GM19397 (cell line): ENCODE measurements at regions not wholly inside any gene's neighbourhood (a gene's known extent, or its start where the extent isn't known, plus 50 kb on each side); places are given as distances from the start of the nearest gene placed in this dataset.

ENCODE experiments used
- ATAC-seq: cut with Tn5 transposase; IDR thresholded peaks from one replicate; pipeline ENCODE4 v1.9.1; 2021; ENCODE audit warnings: mild to moderate bottlenecking, moderate library complexity; ENCODE audit not compliant: unreplicated experiment

DNA sequence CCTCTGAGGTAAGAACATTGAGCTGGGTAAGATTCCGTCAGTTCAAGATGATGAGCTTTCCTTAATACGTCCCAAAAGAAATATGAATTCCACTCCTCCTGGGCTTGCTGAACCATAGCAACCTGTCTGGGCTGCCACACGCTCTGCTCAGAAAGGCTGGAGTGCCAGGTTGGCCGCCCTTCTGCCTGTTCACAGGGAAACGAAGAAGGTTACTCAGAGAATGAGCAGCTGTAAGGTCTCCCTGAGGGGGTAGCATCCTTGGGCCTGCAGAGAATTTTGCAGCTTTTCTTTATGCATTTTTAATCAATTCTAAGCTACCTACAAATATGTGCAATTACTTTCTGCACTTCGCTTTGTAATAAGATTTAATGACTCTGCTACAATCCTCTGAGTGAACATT is 130.7 kb upstream of the BACE2 start:
- no peak for ATAC-seq

DNA sequence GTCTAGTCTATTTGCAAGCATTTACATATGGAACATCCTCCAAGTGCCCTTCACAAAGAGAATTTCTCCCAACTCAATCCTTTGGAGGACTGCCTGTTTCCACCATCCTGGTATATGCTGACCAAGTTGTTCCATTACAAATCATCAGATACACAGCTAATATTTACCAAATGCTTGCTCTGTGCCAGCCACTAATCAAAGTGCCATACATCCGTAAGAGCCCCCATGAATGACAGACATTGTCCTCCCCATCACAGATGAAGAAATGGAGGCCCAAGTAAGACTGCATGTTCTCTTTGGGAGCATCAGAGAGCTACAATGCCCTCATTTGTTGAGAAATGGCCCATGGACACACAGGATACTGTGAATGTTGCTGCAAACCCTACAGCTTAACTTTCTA is 130.0 kb upstream of the BACE2 start:
- ATAC-seq = no peak

DNA sequence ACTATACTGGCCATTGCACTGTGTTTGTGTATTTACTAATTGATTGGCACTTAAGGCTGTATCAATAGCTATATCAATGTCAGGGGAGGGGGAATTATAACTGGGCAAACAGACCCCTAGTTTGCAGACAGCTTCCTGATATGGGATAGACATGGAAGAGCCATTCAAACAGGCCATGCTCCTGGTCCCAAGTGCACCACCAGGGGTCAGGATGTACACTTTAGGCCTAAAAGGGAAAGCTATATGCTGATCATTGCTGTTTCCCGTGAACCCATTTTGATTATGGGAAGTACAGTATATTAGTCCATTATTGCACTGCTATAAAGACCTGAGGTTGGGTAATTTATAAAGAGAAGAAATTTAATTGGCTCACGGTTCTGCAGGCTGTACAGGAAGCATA is 124.9 kb upstream of the BACE2 start:
- ATAC-seq = no peak

DNA sequence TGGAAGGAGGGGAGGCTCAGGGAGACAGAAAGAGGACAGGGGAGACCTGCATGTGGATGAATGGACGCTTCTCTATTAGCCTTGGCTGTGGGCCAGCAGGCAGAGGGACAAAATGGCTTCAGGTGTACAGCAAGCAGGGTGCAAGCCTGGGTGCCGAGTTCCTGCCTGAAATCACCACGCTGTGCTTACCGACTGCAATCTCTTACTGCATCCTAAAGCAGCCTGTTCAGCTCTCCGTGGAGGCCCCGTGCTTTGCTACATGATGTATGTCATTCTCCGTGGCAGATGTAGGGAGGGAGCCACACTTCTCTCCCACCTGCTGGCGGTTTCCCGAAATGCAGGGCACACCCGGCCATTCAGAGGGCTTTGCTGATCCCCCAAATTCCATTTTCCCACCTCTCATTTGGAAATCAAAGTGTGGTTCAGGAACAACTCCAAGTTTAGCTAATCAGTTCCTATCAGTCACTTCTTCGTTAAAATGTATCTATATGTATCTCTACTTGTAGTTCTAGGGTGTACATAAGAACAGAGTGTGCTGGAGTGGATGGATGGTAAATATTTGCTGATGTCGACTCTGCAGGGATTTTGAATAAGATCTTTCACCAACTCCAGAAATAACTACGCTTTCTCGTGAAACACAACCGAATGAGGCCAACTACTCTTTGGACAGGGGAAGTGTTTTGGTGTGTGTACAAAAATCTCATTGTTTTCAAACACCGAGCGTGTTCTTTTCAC is 122.3 kb upstream of the BACE2 start:
- ATAC-seq = no peak

DNA sequence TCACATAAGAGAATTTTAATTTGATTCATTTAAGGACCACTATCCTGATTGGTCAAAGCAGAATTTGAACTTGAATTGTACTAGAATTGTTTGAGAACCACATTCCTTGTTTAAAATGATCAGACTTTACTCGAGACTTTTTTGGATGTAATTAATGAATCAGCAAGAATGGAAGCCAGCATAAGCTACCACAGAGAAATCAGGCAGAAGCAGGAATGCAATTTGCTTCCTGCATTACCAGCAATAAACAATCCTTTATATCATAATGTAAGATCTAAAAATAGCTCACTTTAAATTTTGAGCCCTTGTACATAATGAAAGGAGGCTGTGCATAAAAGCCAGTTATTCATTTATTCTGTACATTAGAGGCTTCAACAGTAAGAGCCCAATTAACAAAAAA is 119.8 kb upstream of the BACE2 start:
- ATAC-seq = no peak

DNA sequence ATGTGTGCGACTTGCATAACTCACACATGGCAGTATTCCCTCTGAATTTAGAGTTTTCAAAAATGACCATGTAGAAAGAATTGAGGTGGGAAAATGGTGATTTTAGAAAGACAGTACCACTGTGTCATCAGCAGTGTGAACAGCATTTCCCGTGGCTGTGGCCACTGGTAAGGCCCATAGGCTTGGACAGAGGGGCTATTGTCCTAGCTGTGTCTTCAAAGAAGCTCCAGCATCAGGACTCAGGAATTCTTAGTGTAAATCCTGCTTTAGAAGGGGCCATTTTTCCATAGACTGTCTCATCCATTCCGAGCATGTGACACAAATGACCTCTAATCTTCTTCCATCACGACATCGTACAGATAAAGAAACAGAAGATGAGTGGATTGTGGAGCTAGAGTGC is 119.3 kb upstream of the BACE2 start:
- no peak for ATAC-seq

DNA sequence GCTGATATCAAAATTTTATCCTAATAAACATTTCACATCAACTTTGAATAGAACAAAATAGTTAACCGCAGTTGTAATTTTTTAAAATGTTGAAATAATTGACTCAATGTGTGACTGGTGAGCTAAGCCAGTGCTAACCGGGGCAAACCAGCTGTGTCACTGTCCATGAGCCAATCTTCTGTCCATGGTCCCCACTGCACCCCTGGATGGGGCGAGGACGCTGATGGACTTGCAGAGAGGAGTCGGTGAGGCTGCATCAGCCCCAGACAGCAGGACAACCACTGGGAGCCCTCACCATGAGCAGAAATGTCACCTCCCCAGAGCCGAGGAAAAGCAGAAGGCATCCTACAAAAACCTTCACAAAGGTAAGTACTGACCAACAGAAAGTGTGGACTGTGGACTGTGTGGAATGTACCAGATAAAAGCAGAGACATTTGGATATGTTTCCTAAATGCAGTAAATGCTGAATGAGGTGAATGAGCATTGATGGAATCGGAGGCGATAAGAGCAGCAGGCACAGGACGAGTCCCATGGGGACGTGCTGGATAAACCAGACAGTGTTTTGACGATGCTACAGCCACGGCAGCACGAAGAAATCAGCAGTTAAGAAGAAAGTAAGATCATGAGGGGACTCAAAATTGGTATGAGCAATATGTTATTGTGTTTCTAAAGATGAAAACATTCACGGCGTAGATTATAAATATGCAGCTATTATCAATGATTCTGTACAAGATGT is 115.0 kb upstream of the BACE2 start:
- no peak for ATAC-seq

DNA sequence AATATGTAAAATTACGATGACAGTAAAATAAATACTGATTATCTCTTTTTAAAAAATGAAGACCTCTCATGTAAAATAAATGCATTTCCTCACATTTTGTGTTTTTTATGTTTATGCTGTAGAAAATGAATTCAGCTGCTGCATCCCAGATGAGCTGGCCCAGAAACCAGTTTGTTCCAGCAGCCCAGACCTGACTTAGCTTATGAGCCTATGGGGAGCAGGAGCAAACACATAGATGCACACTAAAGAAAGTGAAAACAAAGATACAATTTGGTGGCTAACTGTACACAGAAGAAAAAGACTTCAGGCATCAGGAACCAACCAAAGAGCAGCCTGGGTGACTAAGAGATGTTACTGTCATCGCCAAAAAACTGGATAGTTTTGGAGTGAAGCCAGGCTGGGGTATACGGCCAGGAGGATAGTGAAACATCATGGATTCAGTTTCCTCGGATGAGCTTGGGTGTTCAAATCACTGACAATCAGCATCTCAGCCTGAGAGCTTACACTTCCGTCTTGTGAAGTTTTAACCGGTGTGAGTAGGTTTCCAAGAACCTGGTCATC is 113.9 kb upstream of the BACE2 start:
- ATAC-seq = no peak

DNA sequence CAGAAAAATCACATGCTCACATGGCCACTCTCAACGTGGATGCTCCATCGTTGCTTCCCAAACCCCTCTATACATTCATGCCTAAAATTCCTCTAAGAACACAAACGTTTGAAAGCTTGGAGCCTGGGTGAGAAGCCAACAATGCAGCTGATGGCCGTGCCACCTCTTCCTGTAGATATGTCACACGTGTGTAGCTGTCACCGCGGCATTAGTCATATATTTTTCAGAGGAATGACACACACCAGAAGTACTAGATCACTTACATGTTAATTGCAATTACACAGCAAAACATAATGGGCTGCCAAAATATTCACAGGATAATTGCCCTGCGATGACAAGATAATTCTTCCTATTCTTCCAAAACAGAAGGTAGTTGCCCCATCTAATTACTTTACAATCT is 112.7 kb upstream of the BACE2 start:
- ATAC-seq = no peak

DNA sequence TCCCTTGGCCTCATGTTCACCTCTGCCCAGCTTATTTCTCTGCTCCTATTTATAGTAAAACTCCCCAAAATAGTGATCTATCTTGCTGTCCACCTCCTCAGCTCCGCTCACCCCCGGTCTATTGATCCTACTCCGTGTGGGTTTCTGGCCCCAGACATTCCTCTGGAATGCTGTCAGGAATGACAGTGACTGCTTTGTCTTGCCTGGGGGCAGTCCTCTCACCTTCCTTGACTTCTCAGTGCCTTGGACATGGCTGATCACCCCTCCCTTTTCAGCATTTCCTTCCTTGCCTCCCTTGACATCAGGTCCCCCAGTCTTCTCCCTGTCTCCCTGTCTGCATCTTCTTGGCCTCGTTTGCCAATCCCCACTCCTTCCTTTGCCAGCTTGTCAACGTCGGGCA is 108.1 kb upstream of the BACE2 start:
- no peak for ATAC-seq

DNA sequence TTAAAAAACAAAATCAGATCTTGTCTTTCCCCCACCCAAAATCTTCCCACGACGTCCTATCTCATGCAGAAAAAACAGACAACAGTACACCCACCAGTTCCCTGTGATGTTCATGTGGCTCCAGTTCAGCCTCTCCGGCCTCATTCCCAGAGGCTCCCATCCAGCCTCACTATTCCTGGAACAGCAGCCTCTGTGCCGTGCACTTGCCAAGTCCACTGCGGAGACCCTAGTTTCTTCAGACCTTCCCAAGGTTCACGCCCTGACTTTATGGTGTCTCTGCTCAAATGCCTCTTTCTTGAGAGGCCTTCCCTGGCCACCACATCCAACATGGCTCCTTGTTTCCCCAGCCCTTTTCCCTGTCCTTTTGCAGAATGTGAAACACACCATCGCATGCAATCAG is 106.3 kb upstream of the BACE2 start:
- no peak for ATAC-seq

DNA sequence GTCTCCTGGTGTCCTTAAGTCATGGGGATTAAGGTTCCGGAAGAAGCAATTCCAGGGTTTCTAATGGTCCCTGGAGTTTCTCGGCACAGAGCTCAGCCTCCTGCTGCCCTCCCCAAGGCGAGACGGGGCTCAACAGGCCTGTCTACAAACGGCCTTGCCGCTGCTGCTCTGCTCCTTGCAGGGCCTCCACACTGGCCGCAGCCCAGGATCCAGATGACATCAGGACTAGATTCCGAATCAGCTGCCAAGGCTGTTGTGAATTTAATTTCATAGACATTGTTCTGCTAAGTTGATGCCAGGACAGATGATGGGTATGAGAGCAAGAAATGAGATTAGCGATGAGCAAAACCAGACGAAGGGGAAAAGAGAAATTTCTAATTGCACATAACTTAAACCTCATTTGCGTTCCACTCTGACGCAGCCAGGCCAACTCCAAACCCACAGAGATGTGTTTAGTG is 103.6 kb upstream of the BACE2 start:
- ATAC-seq = no peak

DNA sequence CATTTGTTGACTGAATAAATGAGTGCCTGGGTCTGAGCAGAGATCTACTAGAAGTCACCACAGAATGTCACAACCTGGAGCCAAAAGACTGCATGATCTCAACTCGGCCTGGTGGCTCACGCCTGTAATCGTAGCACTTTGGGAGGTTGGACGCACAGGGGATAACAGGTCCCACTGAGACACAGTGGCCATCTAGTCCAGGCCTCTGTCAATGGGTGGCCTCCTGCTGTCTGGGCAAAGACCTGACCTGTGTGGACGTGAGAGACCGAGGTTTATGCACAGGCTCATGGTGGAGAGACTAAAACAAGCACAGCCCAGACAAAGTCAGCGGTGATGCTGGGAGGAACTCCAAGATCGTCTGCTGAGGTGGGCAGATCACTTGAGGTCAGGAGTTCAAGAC is 103.0 kb upstream of the BACE2 start:
- ATAC-seq = no peak

DNA sequence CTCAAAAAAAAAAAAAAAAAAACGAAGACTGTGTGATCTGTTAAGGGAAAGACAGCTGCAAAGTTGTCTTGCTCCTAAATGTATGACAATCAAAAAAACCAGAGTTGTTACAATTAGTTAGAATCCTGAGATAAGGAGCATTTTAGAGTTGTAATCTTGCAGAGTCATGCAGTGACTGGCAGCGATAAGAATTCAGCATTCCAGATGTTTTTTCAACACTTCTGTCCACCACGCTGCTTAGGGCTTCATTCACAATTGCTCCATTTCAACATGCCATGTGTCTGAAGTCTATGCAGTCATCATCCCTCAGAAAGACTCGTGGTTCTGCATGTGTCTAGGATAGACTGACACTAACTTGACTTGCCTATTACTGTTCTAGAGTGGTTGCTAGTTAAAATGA is 102.4 kb upstream of the BACE2 start:
- ATAC-seq = no peak

DNA sequence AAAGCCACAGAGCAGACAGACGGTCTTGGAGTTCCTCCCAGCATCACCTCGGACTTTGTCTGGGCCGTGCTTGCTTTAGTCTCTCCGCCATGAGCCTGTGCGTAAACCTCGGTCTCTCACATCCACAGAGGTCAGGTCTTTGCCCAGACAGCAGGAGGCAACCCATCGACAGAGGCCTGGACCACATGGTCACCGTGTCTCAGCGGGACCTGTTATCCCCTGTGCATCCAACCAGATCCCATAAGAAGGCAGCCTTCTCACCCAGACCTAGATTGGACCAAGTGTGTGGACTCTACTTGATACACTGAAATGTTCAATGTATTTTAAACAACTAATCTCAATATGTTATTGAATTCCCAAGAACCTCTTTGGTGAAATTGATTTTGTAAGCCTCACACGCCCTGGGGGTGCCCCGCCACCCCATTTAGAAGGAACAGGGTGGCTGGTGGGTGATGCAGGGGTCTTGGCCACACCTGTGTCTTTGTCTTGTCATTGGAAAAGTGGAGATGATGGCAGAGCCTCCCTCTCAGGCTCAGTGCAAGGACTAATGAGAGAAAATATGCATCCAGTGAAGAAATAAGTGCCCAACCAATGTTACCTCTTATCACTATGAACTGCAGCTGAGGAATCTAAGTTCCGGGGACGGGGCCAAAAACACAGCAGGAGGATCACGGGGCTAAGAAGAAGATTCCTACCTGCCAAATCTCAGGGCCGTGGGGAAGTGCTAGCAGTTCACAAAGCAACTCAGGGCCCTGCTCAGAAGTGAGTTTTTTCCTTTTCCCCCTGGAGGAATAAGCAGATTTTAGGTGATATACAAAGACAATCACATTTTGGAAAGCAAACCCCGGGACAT is 101.6 kb upstream of the BACE2 start:
- no peak for ATAC-seq

DNA sequence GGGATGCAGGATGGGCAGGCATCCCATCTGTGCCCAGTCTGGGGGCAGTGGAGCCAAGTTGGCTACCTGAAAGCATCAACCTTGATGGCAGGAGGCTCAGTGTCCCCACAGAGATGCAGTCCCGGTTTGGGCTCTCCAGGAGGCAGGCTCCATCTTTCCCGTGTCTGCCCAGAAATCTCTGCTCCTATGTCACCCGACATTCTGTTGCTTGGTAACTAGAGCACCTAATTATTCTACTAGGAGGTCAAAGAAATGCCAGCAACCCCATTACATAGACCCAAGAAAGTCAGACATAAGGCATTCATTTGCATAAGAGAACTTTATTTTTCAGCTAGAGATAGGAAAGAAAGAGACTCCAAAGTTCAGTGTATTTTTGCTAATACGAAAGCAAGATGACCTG is 100.3 kb upstream of the BACE2 start:
- no peak for ATAC-seq

DNA sequence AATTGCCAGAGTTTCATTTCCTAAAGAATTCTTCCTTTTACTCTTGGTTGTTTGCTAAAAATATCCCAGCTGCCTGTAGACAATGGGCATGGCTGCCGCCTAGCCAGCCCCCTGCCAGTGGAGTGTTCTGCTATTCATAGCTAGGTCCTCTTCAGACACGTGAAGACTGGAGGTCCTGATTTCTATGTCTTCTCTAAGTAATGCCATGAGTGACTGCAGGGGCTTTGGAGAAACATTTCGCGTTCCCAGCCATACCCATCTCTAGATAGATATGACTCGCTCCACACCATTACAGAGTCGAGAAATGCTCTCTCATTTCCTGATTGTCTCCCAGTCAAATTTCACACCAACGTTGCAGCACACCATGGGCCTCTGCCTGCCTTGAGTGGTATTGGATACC is 99.5 kb upstream of the BACE2 start:
- ATAC-seq = no peak

DNA sequence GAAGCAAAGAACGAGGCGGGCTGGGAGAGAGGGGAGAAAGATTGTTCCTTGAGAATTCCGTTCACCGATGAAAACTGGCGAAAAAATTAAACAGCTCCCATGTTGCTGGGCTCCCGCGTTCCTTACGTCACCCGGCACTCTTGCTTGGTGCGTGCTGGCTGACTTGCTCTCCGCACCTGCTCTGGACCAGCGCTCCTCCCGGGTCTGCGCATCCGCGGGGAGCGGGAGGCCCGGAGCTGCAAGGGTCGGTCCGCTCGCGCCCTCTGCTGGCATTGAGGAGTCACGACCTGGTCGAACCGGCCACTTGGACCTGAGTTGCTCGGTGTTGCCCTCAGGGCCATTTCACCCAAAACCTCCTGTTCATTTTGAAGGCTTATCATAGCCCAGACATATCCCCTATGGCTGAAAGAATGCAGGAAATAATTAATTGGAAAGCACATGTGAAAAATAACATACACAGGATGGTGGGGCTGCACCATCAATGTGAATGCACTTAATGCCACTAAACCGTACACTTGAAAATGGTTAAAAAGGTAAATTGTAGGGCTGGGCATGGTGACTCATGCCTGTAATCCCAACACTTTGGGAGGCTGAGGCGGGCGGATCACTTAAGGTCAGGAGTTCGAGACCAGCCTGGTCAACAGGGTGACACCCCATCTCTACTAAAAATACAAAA is 98.9 kb upstream of the BACE2 start:
- peak; percentile 63 for ATAC-seq

DNA sequence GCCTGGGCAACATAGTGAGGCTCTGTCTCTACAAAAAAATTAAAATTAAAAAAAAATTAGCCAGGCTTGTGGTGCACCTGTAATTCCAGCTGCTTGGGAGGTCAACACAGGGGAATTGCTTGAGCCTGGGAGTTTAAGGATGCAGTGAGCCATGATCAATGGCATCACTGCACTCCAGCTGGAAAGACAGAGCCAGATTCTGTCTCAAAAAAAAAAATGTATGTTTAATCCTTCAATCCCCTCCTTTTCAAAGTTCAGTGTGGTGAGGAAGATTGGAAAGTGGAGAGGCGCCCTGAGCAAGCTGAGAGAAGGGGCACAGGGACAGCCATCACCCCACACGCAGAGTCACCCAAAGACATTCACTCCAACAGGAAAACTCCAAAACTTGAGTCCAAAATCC is 97.7 kb upstream of the BACE2 start:
- no peak for ATAC-seq

DNA sequence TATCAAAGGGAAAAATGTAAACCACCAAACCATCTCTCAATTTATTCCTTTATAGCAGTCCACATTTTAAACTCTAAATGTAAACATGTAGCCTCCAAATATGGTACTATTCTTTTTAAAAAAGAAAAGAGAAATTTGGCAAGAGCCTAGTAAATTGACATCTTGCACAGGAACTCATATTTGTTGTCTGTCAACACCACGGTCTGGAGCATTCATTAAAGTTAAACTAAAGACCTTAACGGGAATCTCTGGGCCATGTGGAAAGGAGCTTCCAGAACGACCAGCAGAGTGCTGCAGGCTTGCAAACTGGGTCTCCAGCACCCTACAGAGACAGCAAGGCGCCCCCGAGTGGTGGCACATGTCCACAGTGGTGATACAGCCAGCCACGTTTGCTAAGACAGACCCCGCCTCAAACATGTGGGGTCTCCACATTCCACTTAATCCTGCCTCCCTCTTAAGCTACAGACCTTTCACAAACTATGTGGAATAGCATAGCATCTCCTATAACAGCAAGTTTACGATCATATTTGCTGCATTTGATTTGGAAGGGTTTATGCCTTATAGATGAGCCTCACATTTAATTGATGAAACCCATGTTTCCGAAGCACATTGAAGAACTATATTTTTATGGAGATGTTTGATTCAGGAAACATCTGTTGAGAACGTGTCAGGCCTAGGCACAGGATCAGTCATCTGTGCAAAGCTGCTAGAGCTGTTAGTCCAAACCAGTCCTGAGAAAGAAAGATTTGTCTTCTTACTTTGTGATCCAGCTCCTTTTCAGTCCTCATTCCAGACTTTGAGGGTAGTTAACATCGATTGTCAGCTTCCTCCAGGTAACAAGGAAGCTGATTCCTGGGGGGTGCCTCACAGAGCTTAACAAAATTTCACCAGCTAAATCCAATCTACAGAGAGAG is 96.4 kb upstream of the BACE2 start:
- ATAC-seq = no peak
